ENCODE measurements at regions not wholly inside any gene's neighbourhood (a gene's known extent, or its start where the extent isn't known, plus 50 kb on each side); places are given as distances from the start of the nearest gene placed in this dataset.

- ChIA-PET POLR2A (no interaction called here), CTCF (no interaction called here)
- TF ChIP-seq CTCF (IDR thresholded peaks at IDR 0.05; ENCODE audit: insufficient read depth, low read depth, low read length): no peak
- DNase-seq (ENCODE audit: low read depth): no peak
- H3K4me3 ChIP-seq (ENCODE audit: low read depth, low read length): no peak overlapping the region
- H3K27me3 ChIP-seq (ENCODE audit: control insufficient read depth, insufficient read depth, low read length): no peaks in the 10 kb centered on the region
- H3K36me3 ChIP-seq (ENCODE audit: control insufficient read depth, insufficient read depth, low read length): no peaks in the 10 kb centered on the region
Observed at GRCh38 chr3:94525043-94525442, 462.2 kb downstream of the NSUN3 start.

- no peak overlapping the region for H3K4me3 ChIP-seq (ENCODE audit: low read depth, low read length)
- CTCF ChIA-PET: no interaction called here
- H3K27me3 ChIP-seq (ENCODE audit: control insufficient read depth, insufficient read depth, low read length): no peaks in the 10 kb centered on the region
- POLR2A ChIA-PET: no interaction called here
- no peak for DNase-seq (ENCODE audit: low read depth)
- H3K36me3 ChIP-seq (ENCODE audit: control insufficient read depth, insufficient read depth, low read length): no peaks in the 10 kb centered on the region
- TF ChIP-seq CTCF (IDR thresholded peaks at IDR 0.05; ENCODE audit: insufficient read depth, low read depth, low read length): no peak
Observed at GRCh38 chr3:94529816-94530215, 467.0 kb downstream of the NSUN3 start.

GRCh38 chr3:94532951-94533350 lies 470.1 kb downstream of the NSUN3 start:
- no peak overlapping the region for H3K4me3 ChIP-seq (ENCODE audit: low read depth, low read length)
- no peak for DNase-seq (ENCODE audit: low read depth)
- H3K27me3 ChIP-seq (ENCODE audit: control insufficient read depth, insufficient read depth, low read length): no peaks in the 10 kb centered on the region
- no peak for TF ChIP-seq CTCF (IDR thresholded peaks at IDR 0.05; ENCODE audit: insufficient read depth, low read depth, low read length)
- no peaks in the 10 kb centered on the region for H3K36me3 ChIP-seq (ENCODE audit: control insufficient read depth, insufficient read depth, low read length)
- POLR2A ChIA-PET: no interaction called here
- CTCF ChIA-PET: no interaction called here

GRCh38 chr3:94539937-94540336 lies 477.1 kb downstream of the NSUN3 start:
- no peak for TF ChIP-seq CTCF (IDR thresholded peaks at IDR 0.05; ENCODE audit: insufficient read depth, low read depth, low read length)
- ChIA-PET CTCF (no interaction called here), POLR2A (no interaction called here)
- Histone ChIP-seq H3K4me3 (ENCODE audit: low read depth, low read length) (no peak overlapping the region), H3K36me3 (ENCODE audit: control insufficient read depth, insufficient read depth, low read length) (no peaks in the 10 kb centered on the region), H3K27me3 (ENCODE audit: control insufficient read depth, insufficient read depth, low read length) (no peaks in the 10 kb centered on the region)
- no peak for DNase-seq (ENCODE audit: low read depth)

- CTCF ChIA-PET: no interaction called here
Observed at GRCh38 chr3:94543161-94543560, 480.3 kb downstream of the NSUN3 start.

More at GRCh38 chr3:94543161-94543560, 480.3 kb downstream of the NSUN3 start:
- DNase-seq (ENCODE audit: low read depth): no peak
- TF ChIP-seq CTCF (IDR thresholded peaks at IDR 0.05; ENCODE audit: insufficient read depth, low read depth, low read length): no peak
- Histone ChIP-seq H3K36me3 (ENCODE audit: control insufficient read depth, insufficient read depth, low read length) (no peaks in the 10 kb centered on the region), H3K27me3 (ENCODE audit: control insufficient read depth, insufficient read depth, low read length) (no peaks in the 10 kb centered on the region), H3K4me3 (ENCODE audit: low read depth, low read length) (no peak overlapping the region)
- POLR2A ChIA-PET: no interaction called here

All from BJ (cell line).